IMR-90 (cell line): ENCODE measurements at regions not wholly inside any gene's neighbourhood (a gene's known extent, or its start where the extent isn't known, plus 50 kb on each side); places are given as distances from the start of the nearest gene placed in this dataset.

Experiments used
- ATAC-seq: fragments of 200-7000 bp; cut with Tn5 transposase; 2 replicates; pipeline ENCODE4 v1.9.1; 2020; ENCODE audit warnings: low read depth, mild to moderate bottlenecking, moderate library complexity
- BruUV-seq: library from RNA; stranded (reverse); fragments of 400-500 nt; replicated peaks from 2 replicates; lab custom pipeline; 2021; lab: Mats Ljungman, UMichigan
- CTCF ChIA-PET: fragments of 300-600 bp; formaldehyde crosslinking; extraction: SDS; loops from one replicate; lab custom pipeline; 2021; ENCODE audit warnings: antibody characterized with exemption; lab: Yijun Ruan, JAX
- POLR2A ChIA-PET: fragments of 300-600 bp; sonication (Branson Sonifier 250); formaldehyde crosslinking; loops from one replicate; lab custom pipeline; 2022; ENCODE audit warnings: antibody characterized with exemption; ENCODE audit not compliant: unreplicated experiment; lab: Charles Lee
- DNase-seq: peaks from one replicate; pipeline ENCODE4 v3.0.0; 2013
- H2AFZ ChIP-seq: replicated peaks from 2 replicates; pipeline ENCODE3; 2013; ENCODE audit warnings: low read length, mild to moderate bottlenecking; ENCODE audit not compliant: poor library complexity
- H2AK5ac ChIP-seq: 2 replicates; pipeline ENCODE4 v1.6.1; 2013; ENCODE audit warnings: low read depth, low read length, inconsistent platforms
- H2AK9ac ChIP-seq: replicated peaks from 2 replicates; pipeline ENCODE3; 2013; ENCODE audit warnings: mild to moderate bottlenecking, low read depth, low read length, moderate library complexity; ENCODE audit not compliant: poor library complexity
- H2BK120ac ChIP-seq: 2 replicates; pipeline ENCODE4 v1.6.1; 2013; ENCODE audit warnings: low read depth, low read length, inconsistent platforms
- H2BK15ac ChIP-seq: 3 replicates; pipeline ENCODE4 v1.6.1; 2013; ENCODE audit warnings: low read depth, low read length, inconsistent platforms
- H2BK20ac ChIP-seq: 2 replicates; pipeline ENCODE4 v1.6.1; 2013; ENCODE audit warnings: low read depth, mild to moderate bottlenecking, inconsistent platforms, low read length, moderate library complexity
- H2BK5ac ChIP-seq: 2 replicates; pipeline ENCODE4 v1.6.1; 2013; ENCODE audit warnings: mild to moderate bottlenecking, low read depth, low read length, inconsistent platforms; ENCODE audit not compliant: poor library complexity, severe bottlenecking
- H3K14ac ChIP-seq: replicated peaks from 2 replicates; pipeline ENCODE4 v1.6.1; 2013; ENCODE audit warnings: low read depth, low read length, inconsistent platforms
- H3K18ac ChIP-seq: 2 replicates; pipeline ENCODE4 v1.6.1; 2013; ENCODE audit warnings: low read depth, low read length, control low read depth
- H3K23ac ChIP-seq: 2 replicates; pipeline ENCODE4 v1.6.1; 2013; ENCODE audit warnings: low read depth, low read length, inconsistent platforms
- H3K27ac ChIP-seq: 2 replicates; pipeline ENCODE4 v1.5.1; 2013; ENCODE audit warnings: mild to moderate bottlenecking, control low read depth, low read length; ENCODE audit not compliant: insufficient read depth
- H3K27me3 ChIP-seq: 2 replicates; pipeline ENCODE4 v1.6.1; 2013; ENCODE audit warnings: low read length; ENCODE audit not compliant: control insufficient read depth, insufficient read depth
- H3K36me3 ChIP-seq: 2 replicates; pipeline ENCODE4 v1.6.1; 2013; ENCODE audit warnings: low read length, mixed read lengths; ENCODE audit not compliant: control insufficient read depth, insufficient read depth
- H3K4ac ChIP-seq: 2 replicates; pipeline ENCODE4 v1.6.1; 2013; ENCODE audit warnings: low read depth, low read length, inconsistent platforms
- H3K4me1 ChIP-seq: 2 replicates; pipeline ENCODE4 v1.6.1; 2013; ENCODE audit warnings: low read length, mixed read lengths; ENCODE audit not compliant: control insufficient read depth, insufficient read depth
- H3K4me2 ChIP-seq: 2 replicates; pipeline ENCODE4 v1.6.1; 2013; ENCODE audit warnings: low read depth, mild to moderate bottlenecking, control low read depth, low read length, moderate library complexity
- H3K4me3 ChIP-seq: 2 replicates; pipeline ENCODE4 v1.5.1; 2013; ENCODE audit warnings: low read depth, mild to moderate bottlenecking, control low read depth, low read length, moderate library complexity; ENCODE audit not compliant: insufficient read depth
- H3K56ac ChIP-seq: 2 replicates; pipeline ENCODE4 v1.6.1; 2013; ENCODE audit warnings: low read length, inconsistent platforms; ENCODE audit not compliant: insufficient read depth; ENCODE audit errors: extremely low read depth
- H3K79me1 ChIP-seq, 2 experiments: 2 replicates each; pipeline ENCODE4 v1.6.1; 2013; ENCODE audit warnings: low read length in 2 of 2, inconsistent platforms in 1 of 2, low read depth in 1 of 2
- H3K9ac ChIP-seq: 2 replicates; pipeline ENCODE4 v1.6.1; 2013; ENCODE audit warnings: low read depth, low read length, control low read depth
- H3K9me1 ChIP-seq: 2 replicates; pipeline ENCODE4 v1.6.1; 2013; ENCODE audit warnings: low read length, inconsistent platforms; ENCODE audit not compliant: insufficient read depth
- H3K9me3 ChIP-seq: 2 replicates; pipeline ENCODE4 v1.6.1; 2013; ENCODE audit warnings: low read length; ENCODE audit not compliant: control insufficient read depth, insufficient read depth
- H4K20me1 ChIP-seq: 2 replicates; pipeline ENCODE4 v1.6.1; 2013; ENCODE audit warnings: low read length, inconsistent platforms; ENCODE audit not compliant: insufficient read depth
- H4K5ac ChIP-seq: 2 replicates; pipeline ENCODE4 v1.6.1; 2013; ENCODE audit warnings: mild to moderate bottlenecking, low read depth, low read length, control low read depth
- H4K8ac ChIP-seq, 2 experiments: 2 replicates each; pipeline ENCODE4 v1.6.1; 2013; ENCODE audit warnings: low read depth in 2 of 2, low read length in 2 of 2, control low read depth in 1 of 2, inconsistent platforms in 1 of 2
- H4K91ac ChIP-seq: 2 replicates; pipeline ENCODE4 v1.6.1; 2013; ENCODE audit warnings: low read depth, low read length, inconsistent platforms; ENCODE audit not compliant: insufficient read depth
- BHLHE40 ChIP-seq: fragments of 150-350 bp; IDR thresholded peaks from 2 replicates; pipeline ENCODE4 v1.6.1; 2016; ENCODE audit warnings: mild to moderate bottlenecking, low read depth, low read length
- CEBPB ChIP-seq: IDR thresholded peaks from 2 replicates; pipeline ENCODE4 v1.6.1; 2012; ENCODE audit warnings: low read depth, low read length, improper control_type of control experiment
- CHD1 ChIP-seq: IDR thresholded peaks from 2 replicates; pipeline ENCODE4 v1.6.1; 2012; ENCODE audit warnings: low read depth, low read length, improper control_type of control experiment
- FOS ChIP-seq: fragments of 150-350 bp; IDR thresholded peaks from 2 replicates; pipeline ENCODE4 v1.6.1; 2016; ENCODE audit warnings: low read depth, low read length
- MAFK ChIP-seq: IDR thresholded peaks from 2 replicates; pipeline ENCODE4 v1.6.1; 2012; ENCODE audit warnings: low read depth, low read length, improper control_type of control experiment
- MAZ ChIP-seq: IDR thresholded peaks from 2 replicates; pipeline ENCODE4 v1.6.1; 2012; ENCODE audit warnings: low read depth, mild to moderate bottlenecking, low read length, improper control_type of control experiment, moderate library complexity, borderline replicate concordance
- MXI1 ChIP-seq: IDR thresholded peaks from 2 replicates; pipeline ENCODE4 v1.6.1; 2012; ENCODE audit warnings: low read depth, mild to moderate bottlenecking, low read length, moderate library complexity, borderline replicate concordance
- NFE2L2 ChIP-seq: fragments of 150-350 bp; IDR thresholded peaks from 2 replicates; pipeline ENCODE4 v1.6.1; 2016; ENCODE audit warnings: low read depth, mild to moderate bottlenecking, low read length
- POLR2A ChIP-seq: IDR thresholded peaks from 2 replicates; pipeline ENCODE4 v1.6.1; 2012; ENCODE audit warnings: mild to moderate bottlenecking, low read depth, low read length
- RAD21 ChIP-seq: IDR thresholded peaks from 2 replicates; pipeline ENCODE4 v1.6.1; 2012; ENCODE audit warnings: low read length, improper control_type of control experiment
- RCOR1 ChIP-seq: IDR thresholded peaks from 2 replicates; pipeline ENCODE4 v1.6.1; 2012; ENCODE audit warnings: mild to moderate bottlenecking, low read length, improper control_type of control experiment; ENCODE audit not compliant: insufficient replicate concordance
- RFX5 ChIP-seq: IDR thresholded peaks from 2 replicates; pipeline ENCODE4 v1.8.0; 2012; ENCODE audit warnings: low read depth, mild to moderate bottlenecking, low read length, moderate library complexity
- SMC3 ChIP-seq: fragments of 150-350 bp; IDR thresholded peaks from 2 replicates; pipeline ENCODE4 v1.6.1; 2016; ENCODE audit warnings: low read depth, mild to moderate bottlenecking, antibody characterized with exemption, low read length, moderate library complexity
- WGBS, 2 experiments: methylation state at CpG; one replicate each; pipeline versions ENCODE4 v1.1.5 to v1.1.7; 2013; ENCODE audit warnings: missing lambda C conversion rate in 2 of 2; ENCODE audit not compliant: insufficient read length in 1 of 2; ENCODE audit errors: extremely low coverage in 2 of 2; 5-methylcytosine and 5-hydroxymethylcytosine counted together
- dilution Hi-C: fragments of 300-500 bp; cut with HindIII; formaldehyde crosslinking; loops from one replicate; pipeline ENCODE4 v1.14.3; 2018; ENCODE audit warnings: low sequenced_read_pairs; ENCODE audit not compliant: unreplicated experiment
- in situ Hi-C: fragments of 300-500 bp; cut with MboI; formaldehyde crosslinking; loops from 3 replicates; pipeline ENCODE4 v1.14.3; 2019; ENCODE audit warnings: low sequenced_read_pairs, inconsistent platforms, mixed read lengths
- intact Hi-C: fragments of 100-400 bp; cut with micrococcal nuclease; formaldehyde crosslinking; loops from 2 replicates; pipeline ENCODE4 v1.10.0; 2022
- TF ChIP-seq, protein P1 (sequence below): fragments of 150-350 bp; IDR thresholded peaks from 2 replicates; pipeline ENCODE4 v1.6.1; 2016; ENCODE audit warnings: low read depth, mild to moderate bottlenecking, low read length, moderate library complexity, borderline replicate concordance
- TF ChIP-seq, protein P2 (sequence below): conservative IDR thresholded peaks from 2 replicates; pipeline ENCODE4 v1.5.1; 2012; ENCODE audit warnings: mild to moderate bottlenecking, low read depth, low read length, improper control_type of control experiment
- TF ChIP-seq, protein P3 (sequence below): fragments of 150-350 bp; IDR thresholded peaks from 2 replicates; pipeline ENCODE4 v1.6.1; 2017; ENCODE audit warnings: mild to moderate bottlenecking, antibody characterized with exemption, low read length, low read depth

DNA sequence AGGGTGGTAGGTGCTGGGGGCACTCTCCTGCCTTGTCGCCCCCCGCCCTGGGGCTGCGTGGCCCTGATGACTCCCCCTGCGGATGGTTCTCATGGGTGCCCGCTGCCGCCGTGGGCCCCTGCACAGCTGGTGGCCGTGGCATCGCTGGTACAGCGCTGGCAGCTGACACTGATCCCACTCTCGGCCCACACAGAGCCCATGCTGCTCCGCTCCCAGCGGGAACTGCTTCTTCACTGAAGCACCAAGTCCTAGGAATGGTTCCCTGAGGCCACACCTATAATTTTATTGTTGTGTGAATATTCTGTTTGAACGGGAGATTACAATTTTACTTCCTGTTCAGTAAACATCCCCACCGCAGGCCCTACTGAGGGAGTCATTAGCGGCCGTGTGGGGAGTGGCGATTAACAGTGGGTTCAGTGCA, 138.6 kb upstream of the NKX1-1 start:
- H3K18ac ChIP-seq = no peak overlapping the region
- H4K8ac ChIP-seq = no peak overlapping the region
- no peak overlapping the region for H4K91ac ChIP-seq
- H3K4me2 ChIP-seq = no peak overlapping the region
- H2BK5ac ChIP-seq = no peak overlapping the region
- WGBS, 2 experiments = 86% methylated on average over 8 of the region's 18 CpGs; no CpG with 5 or more reads in 1 of the 2 experiments
- no peak overlapping the region for H2BK20ac ChIP-seq
- H2BK120ac ChIP-seq = no peak overlapping the region
- H3K4ac ChIP-seq = no peak overlapping the region
- H2AK5ac ChIP-seq = no peak overlapping the region
- no peaks in the 10 kb centered on the region for H3K36me3 ChIP-seq
- intact Hi-C loops (no loop called here), dilution Hi-C loops (no loop called here), in situ Hi-C loops (no loop called here)
- no peak overlapping the region for H3K9ac ChIP-seq
- DNase-seq (no peak), ATAC-seq (no peak)
- peak overlapping the region; percentile 51 for H2AFZ ChIP-seq
- no peaks in the 10 kb centered on the region for H3K79me1 ChIP-seq
- no peak overlapping the region for H2AK9ac ChIP-seq
- H3K4me1 ChIP-seq = no peaks in the 10 kb centered on the region
- ChIA-PET CTCF (no interaction called here), POLR2A (no interaction called here)
- H4K20me1 ChIP-seq = no peaks in the 10 kb centered on the region
- H3K56ac ChIP-seq = no peak overlapping the region
- H3K27ac ChIP-seq = no peak overlapping the region
- H3K23ac ChIP-seq = no peak overlapping the region
- H2BK15ac ChIP-seq = no peak overlapping the region
- H3K14ac ChIP-seq = no peak overlapping the region
- H3K9me1 ChIP-seq = no peaks in the 10 kb centered on the region
- TF ChIP-seq POLR2A (no peak), MXI1 (no peak), CHD1 (no peak), RCOR1 (no peak), FOS (no peak), SMC3 (no peak), RAD21 (no peak), MAFK (no peak), NFE2L2 (no peak), RFX5 (no peak), MAZ (no peak), BHLHE40 (no peak), CEBPB (no peak)
- TF ChIP-seq, protein P1, sequence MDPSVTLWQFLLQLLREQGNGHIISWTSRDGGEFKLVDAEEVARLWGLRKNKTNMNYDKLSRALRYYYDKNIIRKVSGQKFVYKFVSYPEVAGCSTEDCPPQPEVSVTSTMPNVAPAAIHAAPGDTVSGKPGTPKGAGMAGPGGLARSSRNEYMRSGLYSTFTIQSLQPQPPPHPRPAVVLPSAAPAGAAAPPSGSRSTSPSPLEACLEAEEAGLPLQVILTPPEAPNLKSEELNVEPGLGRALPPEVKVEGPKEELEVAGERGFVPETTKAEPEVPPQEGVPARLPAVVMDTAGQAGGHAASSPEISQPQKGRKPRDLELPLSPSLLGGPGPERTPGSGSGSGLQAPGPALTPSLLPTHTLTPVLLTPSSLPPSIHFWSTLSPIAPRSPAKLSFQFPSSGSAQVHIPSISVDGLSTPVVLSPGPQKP = no peak
- TF ChIP-seq, protein P2, sequence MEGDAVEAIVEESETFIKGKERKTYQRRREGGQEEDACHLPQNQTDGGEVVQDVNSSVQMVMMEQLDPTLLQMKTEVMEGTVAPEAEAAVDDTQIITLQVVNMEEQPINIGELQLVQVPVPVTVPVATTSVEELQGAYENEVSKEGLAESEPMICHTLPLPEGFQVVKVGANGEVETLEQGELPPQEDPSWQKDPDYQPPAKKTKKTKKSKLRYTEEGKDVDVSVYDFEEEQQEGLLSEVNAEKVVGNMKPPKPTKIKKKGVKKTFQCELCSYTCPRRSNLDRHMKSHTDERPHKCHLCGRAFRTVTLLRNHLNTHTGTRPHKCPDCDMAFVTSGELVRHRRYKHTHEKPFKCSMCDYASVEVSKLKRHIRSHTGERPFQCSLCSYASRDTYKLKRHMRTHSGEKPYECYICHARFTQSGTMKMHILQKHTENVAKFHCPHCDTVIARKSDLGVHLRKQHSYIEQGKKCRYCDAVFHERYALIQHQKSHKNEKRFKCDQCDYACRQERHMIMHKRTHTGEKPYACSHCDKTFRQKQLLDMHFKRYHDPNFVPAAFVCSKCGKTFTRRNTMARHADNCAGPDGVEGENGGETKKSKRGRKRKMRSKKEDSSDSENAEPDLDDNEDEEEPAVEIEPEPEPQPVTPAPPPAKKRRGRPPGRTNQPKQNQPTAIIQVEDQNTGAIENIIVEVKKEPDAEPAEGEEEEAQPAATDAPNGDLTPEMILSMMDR = no peak
- TF ChIP-seq, protein P3, sequence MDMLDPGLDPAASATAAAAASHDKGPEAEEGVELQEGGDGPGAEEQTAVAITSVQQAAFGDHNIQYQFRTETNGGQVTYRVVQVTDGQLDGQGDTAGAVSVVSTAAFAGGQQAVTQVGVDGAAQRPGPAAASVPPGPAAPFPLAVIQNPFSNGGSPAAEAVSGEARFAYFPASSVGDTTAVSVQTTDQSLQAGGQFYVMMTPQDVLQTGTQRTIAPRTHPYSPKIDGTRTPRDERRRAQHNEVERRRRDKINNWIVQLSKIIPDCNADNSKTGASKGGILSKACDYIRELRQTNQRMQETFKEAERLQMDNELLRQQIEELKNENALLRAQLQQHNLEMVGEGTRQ = no peak
- no TSS peak for BruUV-seq
- H3K9me3 ChIP-seq = no peaks in the 10 kb centered on the region
- H3K27me3 ChIP-seq = peaks cover 25% of the 10 kb centered on the region; the same call in 1 of the 2 replicates
- no peak overlapping the region for H4K5ac ChIP-seq
- H3K4me3 ChIP-seq = no peak overlapping the region
